Astrocyte (in vitro differentiated cells and primary cell): ENCODE measurements at regions not wholly inside any gene's neighbourhood (a gene's known extent, or its start where the extent isn't known, plus 50 kb on each side); places are given as distances from the start of the nearest gene placed in this dataset.

Experiments
- DNase-seq: peaks from one replicate; pipeline ENCODE4 v3.0.0-alpha.2; 2010; ENCODE audit warnings: low read depth
- FAIRE-seq: peaks from 2 replicates; lab custom pipeline; 2011; peaks lifted over from hg19 to GRCh38; lab: Jason Lieb, UNC
- H2AFZ ChIP-seq: 2 replicates; pipeline ENCODE4 v1.6.0; 2012; ENCODE audit warnings: low read depth, low read length, inconsistent platforms
- H3K27ac ChIP-seq: 2 replicates; pipeline ENCODE4 v1.5.1; 2011; ENCODE audit warnings: low read depth, low read length, inconsistent platforms
- H3K27me3 ChIP-seq: 2 replicates; pipeline ENCODE4 v1.6.0; 2011; ENCODE audit warnings: low read length, inconsistent platforms; ENCODE audit not compliant: insufficient read depth
- H3K36me3 ChIP-seq: 2 replicates; pipeline ENCODE4 v1.5.1; 2011; ENCODE audit warnings: low read length, inconsistent platforms; ENCODE audit not compliant: insufficient read depth
- H3K4me1 ChIP-seq: 2 replicates; pipeline ENCODE4 v1.5.1; 2011; ENCODE audit warnings: low read length, inconsistent platforms; ENCODE audit not compliant: insufficient read depth
- H3K4me2 ChIP-seq: 2 replicates; pipeline ENCODE4 v1.6.0; 2012; ENCODE audit warnings: low read length, inconsistent platforms
- H3K4me3 ChIP-seq: 2 replicates; pipeline ENCODE4 v1.5.1; 2011; ENCODE audit warnings: low read depth, mild to moderate bottlenecking, low read length, inconsistent platforms; ENCODE audit not compliant: insufficient read depth
- H3K79me2 ChIP-seq: 2 replicates; pipeline ENCODE4 v1.6.0; 2012; ENCODE audit warnings: mild to moderate bottlenecking, low read length, inconsistent platforms; ENCODE audit not compliant: insufficient read depth
- H3K9ac ChIP-seq: 2 replicates; pipeline ENCODE4 v1.6.0; 2012; ENCODE audit warnings: mild to moderate bottlenecking, low read length, inconsistent platforms
- H3K9me3 ChIP-seq: 2 replicates; pipeline ENCODE4 v1.5.1; 2012; ENCODE audit warnings: low read depth, mild to moderate bottlenecking, low read length, inconsistent platforms; ENCODE audit not compliant: insufficient read depth
- H4K20me1 ChIP-seq: 2 replicates; pipeline ENCODE4 v1.6.0; 2012; ENCODE audit warnings: low read length, inconsistent platforms; ENCODE audit not compliant: insufficient read depth
- H3K27ac Mint-ChIP-seq: one replicate; pipeline ENCODE4 v1.8.0; 2021; ENCODE audit warnings: mild to moderate bottlenecking, mixed read lengths; ENCODE audit not compliant: unreplicated experiment
- H3K27me3 Mint-ChIP-seq: one replicate; pipeline ENCODE4 v1.8.0; 2021; ENCODE audit warnings: low read depth, mixed read lengths; ENCODE audit not compliant: unreplicated experiment
- H3K36me3 Mint-ChIP-seq: one replicate; pipeline ENCODE4 v1.8.0; 2021; ENCODE audit warnings: low read depth, mixed read lengths; ENCODE audit not compliant: unreplicated experiment
- H3K4me1 Mint-ChIP-seq: one replicate; pipeline ENCODE4 v1.8.0; 2021; ENCODE audit warnings: low read depth, mixed read lengths; ENCODE audit not compliant: unreplicated experiment
- H3K4me3 Mint-ChIP-seq: one replicate; pipeline ENCODE4 v1.8.0; 2021; ENCODE audit warnings: mild to moderate bottlenecking, moderate library complexity, mixed read lengths; ENCODE audit not compliant: unreplicated experiment
- H3K9me3 Mint-ChIP-seq: one replicate; pipeline ENCODE4 v1.8.0; 2021; ENCODE audit warnings: mild to moderate bottlenecking, mixed read lengths; ENCODE audit not compliant: unreplicated experiment
- CTCF ChIP-seq: IDR thresholded peaks from 2 replicates; pipeline ENCODE4 v1.5.1; 2011; ENCODE audit warnings: low read depth, mild to moderate bottlenecking, inconsistent platforms, low read length, moderate library complexity; ENCODE audit not compliant: insufficient read depth
- EZH2 ChIP-seq: IDR thresholded peaks from 2 replicates; pipeline ENCODE4 v1.6.1; 2012; ENCODE audit warnings: mild to moderate bottlenecking, low read length, inconsistent platforms; ENCODE audit not compliant: insufficient read depth

- H3K4me3 ChIP-seq, result no peak overlapping the region
- H4K20me1 ChIP-seq, result no peaks in the 10 kb centered on the region
- TF ChIP-seq CTCF, result no peak
- no peak for TF ChIP-seq EZH2
- no peaks in the 10 kb centered on the region for H3K4me1 Mint-ChIP-seq
- H3K27me3 ChIP-seq, result no peaks in the 10 kb centered on the region
- no peak overlapping the region for H3K4me2 ChIP-seq
- FAIRE-seq (no peak), DNase-seq (no peak)
- no peak overlapping the region for H3K9ac ChIP-seq
- no peaks in the 10 kb centered on the region for H3K79me2 ChIP-seq
- no peaks in the 10 kb centered on the region for H3K9me3 ChIP-seq
- no peaks in the 10 kb centered on the region for H3K4me1 ChIP-seq
- H3K27me3 Mint-ChIP-seq, result no peaks in the 10 kb centered on the region
- H3K36me3 Mint-ChIP-seq, result no peaks in the 10 kb centered on the region
- H3K27ac Mint-ChIP-seq, result no peak overlapping the region
- peaks cover 8% of the 10 kb centered on the region for H3K9me3 Mint-ChIP-seq
- no peak overlapping the region for H3K4me3 Mint-ChIP-seq
- no peak overlapping the region for H2AFZ ChIP-seq
- H3K36me3 ChIP-seq, result no peaks in the 10 kb centered on the region
- H3K27ac ChIP-seq, result no peak overlapping the region
These were observed 89.9 kb upstream of the MYLIP start for GRCh38 chr6:16038938-16039337.

GRCh38 chr6:16035488-16036080 lies 93.3 kb upstream of the MYLIP start:
- no peak overlapping the region for H3K4me3 ChIP-seq
- H3K27me3 Mint-ChIP-seq, result no peaks in the 10 kb centered on the region
- H3K4me3 Mint-ChIP-seq, result no peak overlapping the region
- H3K4me2 ChIP-seq, result no peak overlapping the region
- no peaks in the 10 kb centered on the region for H3K4me1 ChIP-seq
- H3K9me3 Mint-ChIP-seq, result peaks cover 8% of the 10 kb centered on the region
- no peaks in the 10 kb centered on the region for H3K79me2 ChIP-seq
- TF ChIP-seq CTCF (no peak), EZH2 (no peak)
- H3K36me3 ChIP-seq, result no peaks in the 10 kb centered on the region
- H2AFZ ChIP-seq, result no peak overlapping the region
- H4K20me1 ChIP-seq, result no peaks in the 10 kb centered on the region
- no peak overlapping the region for H3K27ac Mint-ChIP-seq
- FAIRE-seq (no peak), DNase-seq (no peak)
- H3K9me3 ChIP-seq, result no peaks in the 10 kb centered on the region
- no peaks in the 10 kb centered on the region for H3K36me3 Mint-ChIP-seq
- no peak overlapping the region for H3K27ac ChIP-seq
- no peaks in the 10 kb centered on the region for H3K27me3 ChIP-seq
- no peaks in the 10 kb centered on the region for H3K4me1 Mint-ChIP-seq
- H3K9ac ChIP-seq, result no peak overlapping the region

GRCh38 chr6:16033214-16033613 lies 95.7 kb upstream of the MYLIP start:
- H3K79me2 ChIP-seq, result no peaks in the 10 kb centered on the region
- H3K27ac ChIP-seq, result no peak overlapping the region
- DNase-seq, result no peak
- H3K27me3 Mint-ChIP-seq, result no peaks in the 10 kb centered on the region
- no peaks in the 10 kb centered on the region for H3K4me1 Mint-ChIP-seq
- H3K9me3 ChIP-seq, result no peaks in the 10 kb centered on the region
- H3K9me3 Mint-ChIP-seq, result peaks cover 3% of the 10 kb centered on the region
- H3K36me3 Mint-ChIP-seq, result no peaks in the 10 kb centered on the region
- no peak overlapping the region for H3K4me3 Mint-ChIP-seq
- no peak overlapping the region for H2AFZ ChIP-seq
- FAIRE-seq, result no peak
- H3K4me3 ChIP-seq, result no peak overlapping the region
- no peaks in the 10 kb centered on the region for H3K4me1 ChIP-seq
- no peaks in the 10 kb centered on the region for H4K20me1 ChIP-seq
- H3K27me3 ChIP-seq, result no peaks in the 10 kb centered on the region
- no peaks in the 10 kb centered on the region for H3K36me3 ChIP-seq
- H3K27ac Mint-ChIP-seq, result no peak overlapping the region
- no peak for TF ChIP-seq CTCF
- no peak for TF ChIP-seq EZH2
- no peak overlapping the region for H3K9ac ChIP-seq
- no peak overlapping the region for H3K4me2 ChIP-seq
